Endothelial cell of umbilical vein (primary cell): ENCODE measurements at regions not wholly inside any gene's neighbourhood (a gene's known extent, or its start where the extent isn't known, plus 50 kb on each side); places are given as distances from the start of the nearest gene placed in this dataset.

Experiments used
- BruUV-seq: library from RNA; stranded (reverse); fragments of 400-500 nt; replicated peaks from 2 replicates; lab custom pipeline; 2021; lab: Mats Ljungman, UMichigan
- CTCF ChIA-PET: fragments of 300-600, 350-600 bp; sonication (Branson Sonifier 250); formaldehyde crosslinking; loops from one replicate; lab custom pipeline; 2021; ENCODE audit warnings: antibody characterized with exemption, inconsistent platforms; lab: Charles Lee
- POLR2A ChIA-PET: fragments of 300-600, 350-600 bp; sonication (Branson Sonifier 250); formaldehyde crosslinking; loops from one replicate; lab custom pipeline; 2021; ENCODE audit warnings: antibody characterized with exemption, inconsistent platforms; lab: Charles Lee
- DNase-seq: peaks from one replicate; pipeline ENCODE4 v3.0.0-alpha.2; 2011; ENCODE audit warnings: low read depth, low spot score
- FAIRE-seq: peaks from 2 replicates; lab custom pipeline; 2011; peaks lifted over from hg19 to GRCh38; lab: Jason Lieb, UNC
- H2AFZ ChIP-seq: 2 replicates; pipeline ENCODE4 v1.6.0; 2012; ENCODE audit warnings: low read depth, low read length, control low read depth, inconsistent platforms
- H3K27ac ChIP-seq: 2 replicates; pipeline ENCODE4 v1.5.1; 2011; ENCODE audit warnings: low read depth, mild to moderate bottlenecking, control low read depth, low read length, moderate library complexity; ENCODE audit not compliant: insufficient read depth
- H3K27me3 ChIP-seq, 2 experiments: 2 replicates each; pipeline versions ENCODE4 v1.6.0 to v1.6.1; 2011; ENCODE audit warnings: low read length in 2 of 2, mixed read lengths in 1 of 2; ENCODE audit not compliant: control insufficient read depth in 2 of 2, insufficient read depth in 2 of 2
- H3K36me3 ChIP-seq, 2 experiments: 2 replicates in 1 of 2; 3 replicates in 1 of 2; pipeline ENCODE4 v1.5.1; 2011; ENCODE audit warnings: low read length in 2 of 2, mild to moderate bottlenecking in 1 of 2, moderate library complexity in 1 of 2; ENCODE audit not compliant: control insufficient read depth in 2 of 2, insufficient read depth in 2 of 2; ENCODE audit errors: extremely low read depth in 1 of 2
- H3K4me1 ChIP-seq: 3 replicates; pipeline ENCODE4 v1.5.1; 2011; ENCODE audit warnings: mild to moderate bottlenecking, low read length; ENCODE audit not compliant: control insufficient read depth, insufficient read depth; ENCODE audit errors: extremely low read depth
- H3K4me2 ChIP-seq: 2 replicates; pipeline ENCODE4 v1.6.1; 2011; ENCODE audit warnings: low read length, control low read depth, mixed read lengths; ENCODE audit not compliant: insufficient read depth
- H3K4me3 ChIP-seq, 3 experiments: fragments of 200-600 bp in 1 of 3; sonication (generic), shearing (Covaris generic) in 1 of 3; replicated peaks in 1 of 3; 2 replicates each; pipeline ENCODE4 v1.5.1; 2011 to 2016; ENCODE audit warnings: control low read depth in 3 of 3, low read length in 3 of 3, mild to moderate bottlenecking in 2 of 3, inconsistent platforms in 1 of 3, low read depth in 1 of 3, moderate library complexity in 1 of 3; ENCODE audit not compliant: insufficient read depth in 1 of 3
- H3K79me2 ChIP-seq: 2 replicates; pipeline ENCODE4 v1.6.0; 2012; ENCODE audit warnings: low read length, inconsistent platforms; ENCODE audit not compliant: control insufficient read depth, insufficient read depth
- H3K9ac ChIP-seq: replicated peaks from 2 replicates; pipeline ENCODE3; 2011; ENCODE audit warnings: low read length, control low read depth; ENCODE audit not compliant: insufficient read depth; ENCODE audit errors: extremely low read depth
- H3K9me1 ChIP-seq: replicated peaks from 3 replicates; pipeline ENCODE4 v1.6.0; 2011; ENCODE audit warnings: mild to moderate bottlenecking, low read length; ENCODE audit not compliant: control insufficient read depth, insufficient read depth; ENCODE audit errors: extremely low read depth
- H3K9me3 ChIP-seq: replicated peaks from 2 replicates; pipeline ENCODE4 v1.5.1; 2012; ENCODE audit warnings: low read length, inconsistent platforms; ENCODE audit not compliant: control insufficient read depth, insufficient read depth
- H4K20me1 ChIP-seq: replicated peaks from 2 replicates; pipeline ENCODE3; 2011; ENCODE audit warnings: mild to moderate bottlenecking, low read length; ENCODE audit not compliant: control insufficient read depth, insufficient read depth; ENCODE audit errors: extremely low read depth
- EZH2 ChIP-seq: IDR thresholded peaks from 2 replicates; pipeline ENCODE4 v1.6.1; 2012; ENCODE audit warnings: borderline replicate concordance, low read depth, mild to moderate bottlenecking, moderate library complexity, low read length, inconsistent platforms; ENCODE audit not compliant: severe bottlenecking
- FOS ChIP-seq: IDR thresholded peaks from 2 replicates; pipeline ENCODE4 v1.6.1; 2011; ENCODE audit warnings: mild to moderate bottlenecking, low read length, moderate library complexity, borderline replicate concordance; ENCODE audit not compliant: insufficient read depth
- GATA2 ChIP-seq: IDR thresholded peaks from 2 replicates; pipeline ENCODE4 v1.7.0; 2011; ENCODE audit warnings: low read depth, mild to moderate bottlenecking, moderate library complexity, mixed read lengths, low read length; ENCODE audit not compliant: insufficient read length, insufficient read depth
- JUN ChIP-seq: IDR thresholded peaks from 2 replicates; pipeline ENCODE4 v1.6.1; 2011; ENCODE audit warnings: borderline replicate concordance, low read depth; ENCODE audit not compliant: insufficient read length, insufficient read depth
- MYC ChIP-seq: IDR thresholded peaks from one replicate; pipeline ENCODE4 v1.6.1; 2011; ENCODE audit warnings: mild to moderate bottlenecking, low read depth, low read length
- POLR2A ChIP-seq: IDR thresholded peaks from 2 replicates; pipeline ENCODE4 v1.6.1; 2012; ENCODE audit warnings: low read depth, mild to moderate bottlenecking, control low read depth, low read length
- POLR2AphosphoS5 ChIP-seq: IDR thresholded peaks from 2 replicates; pipeline ENCODE4 v1.6.1; 2012; ENCODE audit warnings: low read depth, mild to moderate bottlenecking, control low read depth, low read length, moderate library complexity; ENCODE audit not compliant: insufficient read depth
- dilution Hi-C: fragments of 300-500 bp; cut with MboI; formaldehyde crosslinking; loops from one replicate; pipeline ENCODE4 v1.15.0; 2019; ENCODE audit warnings: low sequenced_read_pairs; ENCODE audit not compliant: extremely low pct_ligation_motif_present
- intact Hi-C: fragments of 100-400 bp; cut with micrococcal nuclease; formaldehyde crosslinking; loops from one replicate; pipeline ENCODE4 v1.10.0; 2022
- TF ChIP-seq, protein P1 (sequence below): IDR thresholded peaks from 2 replicates; pipeline ENCODE4 v1.6.1; 2011; ENCODE audit not compliant: insufficient read depth, insufficient read length
- TF ChIP-seq, protein P2 (sequence below), 2 donors: IDR thresholded peaks; 1 replicate in 1 of 2; 2 replicates in 1 of 2; pipeline ENCODE4 v1.5.1; 2011; ENCODE audit warnings: low read length in 2 of 2, mild to moderate bottlenecking in 2 of 2, moderate library complexity in 2 of 2, control low read depth in 1 of 2, inconsistent platforms in 1 of 2, low read depth in 1 of 2; ENCODE audit not compliant: insufficient read depth in 1 of 2; ENCODE audit errors: extremely low read depth in 1 of 2

DNA sequence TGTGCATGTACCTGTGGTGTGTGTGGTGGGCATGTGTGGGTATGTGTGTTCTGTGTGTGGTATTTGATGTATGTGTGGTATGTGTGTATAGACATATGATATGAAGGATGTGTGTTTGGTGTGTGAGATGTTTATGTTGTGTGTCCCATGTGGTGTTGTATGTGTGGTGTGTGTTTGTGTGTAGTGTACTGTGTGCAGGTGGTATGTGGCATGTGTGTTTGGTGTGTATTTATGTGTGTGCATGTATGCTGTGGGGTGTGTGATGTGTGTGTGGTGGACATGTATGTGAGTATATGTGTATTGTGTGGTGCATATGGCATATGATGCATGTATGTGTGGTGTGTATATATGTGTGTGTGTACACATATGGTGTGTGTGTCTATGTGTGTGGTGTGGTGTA lies 718.8 kb upstream of the SOX11 start:
- Histone ChIP-seq H3K4me3 (no peak overlapping the region), H3K27me3 (no peaks in the 10 kb centered on the region), H3K36me3 (no peaks in the 10 kb centered on the region), H3K9me1 (no peaks in the 10 kb centered on the region), H3K4me1 (no peaks in the 10 kb centered on the region), H3K4me2 (no peak overlapping the region), H2AFZ (no peak overlapping the region), H3K27ac (no peak overlapping the region), H3K79me2 (no peaks in the 10 kb centered on the region), H4K20me1 (no peaks in the 10 kb centered on the region), H3K9me3 (peaks cover 2% of the 10 kb centered on the region), H3K9ac (no peak overlapping the region)
- ChIA-PET CTCF (no interaction called here), POLR2A (no interaction called here)
- intact Hi-C loops, result no loop called here
- FAIRE-seq (no peak), DNase-seq (no peak)
- dilution Hi-C loops, result no loop called here
- BruUV-seq, result no TSS peak
- TF ChIP-seq GATA2 (no peak), POLR2AphosphoS5 (no peak), EZH2 (no peak), FOS (no peak), JUN (no peak)

DNA sequence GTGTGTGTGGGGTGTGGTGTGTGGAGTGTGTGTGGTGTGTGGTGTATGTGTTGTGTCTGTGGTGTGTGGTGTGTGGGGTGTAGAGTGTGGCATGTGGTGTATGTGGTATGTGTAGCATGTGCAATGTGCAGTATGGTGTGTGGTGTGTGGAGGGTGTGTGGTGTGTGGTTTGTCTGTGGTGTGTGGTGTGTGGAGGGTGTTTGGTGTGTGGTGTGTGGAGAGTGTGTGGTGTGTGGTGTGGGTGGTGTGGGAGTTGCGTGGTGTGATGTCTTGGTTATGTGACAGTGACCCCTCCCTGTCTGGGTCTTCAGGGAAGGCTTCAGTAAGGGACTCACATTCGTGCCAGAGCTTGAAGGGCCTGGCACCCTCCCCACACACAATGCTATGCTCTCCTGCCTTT lies 718.2 kb upstream of the SOX11 start:
- TF ChIP-seq, protein P1, sequence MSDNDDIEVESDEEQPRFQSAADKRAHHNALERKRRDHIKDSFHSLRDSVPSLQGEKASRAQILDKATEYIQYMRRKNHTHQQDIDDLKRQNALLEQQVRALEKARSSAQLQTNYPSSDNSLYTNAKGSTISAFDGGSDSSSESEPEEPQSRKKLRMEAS, result no peak
- TF ChIP-seq GATA2, result no peak
- TF ChIP-seq, protein P2, sequence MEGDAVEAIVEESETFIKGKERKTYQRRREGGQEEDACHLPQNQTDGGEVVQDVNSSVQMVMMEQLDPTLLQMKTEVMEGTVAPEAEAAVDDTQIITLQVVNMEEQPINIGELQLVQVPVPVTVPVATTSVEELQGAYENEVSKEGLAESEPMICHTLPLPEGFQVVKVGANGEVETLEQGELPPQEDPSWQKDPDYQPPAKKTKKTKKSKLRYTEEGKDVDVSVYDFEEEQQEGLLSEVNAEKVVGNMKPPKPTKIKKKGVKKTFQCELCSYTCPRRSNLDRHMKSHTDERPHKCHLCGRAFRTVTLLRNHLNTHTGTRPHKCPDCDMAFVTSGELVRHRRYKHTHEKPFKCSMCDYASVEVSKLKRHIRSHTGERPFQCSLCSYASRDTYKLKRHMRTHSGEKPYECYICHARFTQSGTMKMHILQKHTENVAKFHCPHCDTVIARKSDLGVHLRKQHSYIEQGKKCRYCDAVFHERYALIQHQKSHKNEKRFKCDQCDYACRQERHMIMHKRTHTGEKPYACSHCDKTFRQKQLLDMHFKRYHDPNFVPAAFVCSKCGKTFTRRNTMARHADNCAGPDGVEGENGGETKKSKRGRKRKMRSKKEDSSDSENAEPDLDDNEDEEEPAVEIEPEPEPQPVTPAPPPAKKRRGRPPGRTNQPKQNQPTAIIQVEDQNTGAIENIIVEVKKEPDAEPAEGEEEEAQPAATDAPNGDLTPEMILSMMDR (IDR thresholded peaks at IDR 0.05; ENCODE audit: extremely low read depth in 1 of 2, insufficient read depth in 1 of 2, low read depth in 1 of 2, low read length in 2 of 2), result no peak
- TF ChIP-seq JUN, result no peak
- no peak for TF ChIP-seq POLR2AphosphoS5
- TF ChIP-seq FOS, result no peak
- TF ChIP-seq EZH2, result no peak
- TF ChIP-seq MYC, result no peak
- TF ChIP-seq POLR2A, result no peak
- no peaks in the 10 kb centered on the region for H3K27me3 ChIP-seq
- no peaks in the 10 kb centered on the region for H3K4me1 ChIP-seq
- no peaks in the 10 kb centered on the region for H3K79me2 ChIP-seq
- no peak overlapping the region for H2AFZ ChIP-seq
- no peaks in the 10 kb centered on the region for H3K36me3 ChIP-seq
- DNase-seq (no peak), FAIRE-seq (no peak)
- H3K9me3 ChIP-seq, result peaks cover 2% of the 10 kb centered on the region
- H3K4me2 ChIP-seq, result no peak overlapping the region
- H3K9ac ChIP-seq, result no peak overlapping the region
- no TSS peak for BruUV-seq
- POLR2A ChIA-PET, result no interaction called here
- no peaks in the 10 kb centered on the region for H4K20me1 ChIP-seq
- no peaks in the 10 kb centered on the region for H3K9me1 ChIP-seq
- CTCF ChIA-PET, result no interaction called here
- H3K4me3 ChIP-seq, result no peak overlapping the region
- intact Hi-C loops, result no loop called here
- no peak overlapping the region for H3K27ac ChIP-seq
- dilution Hi-C loops, result no loop called here
